WTC11 (cell line): ENCODE measurements at regions not wholly inside any gene's neighbourhood (a gene's known extent, or its start where the extent isn't known, plus 50 kb on each side); places are given as distances from the start of the nearest gene placed in this dataset.

Experiments
- ELF4 ChIP-seq: sonication (generic); formaldehyde crosslinking; IDR thresholded peaks from 2 replicates; pipeline ENCODE4 v1.8.1; 2022; ENCODE audit warnings: low read depth, mild to moderate bottlenecking, moderate library complexity, missing genetic modification reagents
- FOXK1 ChIP-seq: sonication (generic); formaldehyde crosslinking; IDR thresholded peaks from 2 replicates; pipeline ENCODE4 v1.8.0; 2022; ENCODE audit warnings: mild to moderate bottlenecking, moderate library complexity, missing genetic modification reagents
- KAT7 ChIP-seq: sonication (generic); formaldehyde crosslinking; IDR thresholded peaks from 2 replicates; pipeline ENCODE4 v1.8.1; 2023; ENCODE audit warnings: missing genetic modification reagents, mild to moderate bottlenecking, borderline replicate concordance
- NFE2L1 ChIP-seq: sonication (generic); formaldehyde crosslinking; IDR thresholded peaks from 2 replicates; pipeline ENCODE4 v1.8.1; 2023; ENCODE audit warnings: missing genetic modification reagents
- NR2C2 ChIP-seq: sonication (generic); formaldehyde crosslinking; IDR thresholded peaks from 2 replicates; pipeline ENCODE4 v1.8.0; 2022; ENCODE audit warnings: mild to moderate bottlenecking, missing genetic modification reagents
- SP1 ChIP-seq: sonication (generic); formaldehyde crosslinking; conservative IDR thresholded peaks from 2 replicates; pipeline ENCODE4 v1.8.1; 2022; ENCODE audit warnings: missing genetic modification reagents
- TP53 ChIP-seq: sonication (generic); formaldehyde crosslinking; IDR thresholded peaks from 2 replicates; pipeline ENCODE4 v1.8.1; 2023; ENCODE audit warnings: mild to moderate bottlenecking, missing genetic modification reagents
- TF ChIP-seq, protein P1 (sequence below): sonication (generic); formaldehyde crosslinking; IDR thresholded peaks from 2 replicates; pipeline ENCODE4 v1.8.0; 2023; ENCODE audit warnings: missing genetic modification reagents, mild to moderate bottlenecking, borderline replicate concordance
- TF ChIP-seq, protein P2 (sequence below): sonication (generic); formaldehyde crosslinking; IDR thresholded peaks from 2 replicates; pipeline ENCODE4 v1.8.1; 2023; ENCODE audit warnings: mild to moderate bottlenecking, missing genetic modification reagents, moderate library complexity
- TF ChIP-seq, protein P3 (sequence below): sonication (generic); formaldehyde crosslinking; IDR thresholded peaks from 2 replicates; pipeline ENCODE4 v1.8.0; 2022; ENCODE audit warnings: mild to moderate bottlenecking, missing genetic modification reagents
- TF ChIP-seq, protein P4 (sequence below): fragments of 200-600 bp; IDR thresholded peaks from 2 replicates; pipeline ENCODE4 v1.8.0; 2022; ENCODE audit warnings: antibody characterized with exemption
- TF ChIP-seq, protein P5 (sequence below): sonication (generic); formaldehyde crosslinking; conservative IDR thresholded peaks from 2 replicates; pipeline ENCODE4 v1.8.1; 2022; ENCODE audit warnings: mild to moderate bottlenecking, missing genetic modification reagents
- TF ChIP-seq, protein P6 (sequence below): sonication (generic); formaldehyde crosslinking; IDR thresholded peaks from 2 replicates; pipeline ENCODE4 v1.8.0; 2023; ENCODE audit warnings: mild to moderate bottlenecking, missing genetic modification reagents
- TF ChIP-seq, protein P7 (sequence below): sonication (generic); formaldehyde crosslinking; IDR thresholded peaks from 2 replicates; pipeline ENCODE4 v1.8.0; 2022; ENCODE audit warnings: mild to moderate bottlenecking, missing genetic modification reagents

DNA sequence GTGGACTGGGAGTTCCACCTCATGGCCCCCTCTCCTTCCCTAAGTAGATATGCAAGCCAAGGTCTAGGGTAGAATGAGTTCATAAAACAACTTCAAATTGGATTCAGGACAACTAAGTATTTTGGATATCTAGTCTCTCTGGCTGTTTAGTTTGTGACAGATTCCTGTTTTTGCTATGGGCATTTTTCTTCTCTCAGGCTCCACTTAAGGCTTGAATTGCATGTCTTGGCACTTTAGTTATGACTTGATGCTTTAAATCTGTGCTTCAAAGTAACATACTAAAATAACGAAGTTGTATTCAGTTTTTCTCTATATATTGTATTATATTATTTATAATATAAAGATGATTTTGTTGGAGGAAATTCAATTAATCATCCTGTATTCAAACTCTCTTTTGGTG, 873.4 kb upstream of the MBL2 start:
- TF ChIP-seq, protein P1, sequence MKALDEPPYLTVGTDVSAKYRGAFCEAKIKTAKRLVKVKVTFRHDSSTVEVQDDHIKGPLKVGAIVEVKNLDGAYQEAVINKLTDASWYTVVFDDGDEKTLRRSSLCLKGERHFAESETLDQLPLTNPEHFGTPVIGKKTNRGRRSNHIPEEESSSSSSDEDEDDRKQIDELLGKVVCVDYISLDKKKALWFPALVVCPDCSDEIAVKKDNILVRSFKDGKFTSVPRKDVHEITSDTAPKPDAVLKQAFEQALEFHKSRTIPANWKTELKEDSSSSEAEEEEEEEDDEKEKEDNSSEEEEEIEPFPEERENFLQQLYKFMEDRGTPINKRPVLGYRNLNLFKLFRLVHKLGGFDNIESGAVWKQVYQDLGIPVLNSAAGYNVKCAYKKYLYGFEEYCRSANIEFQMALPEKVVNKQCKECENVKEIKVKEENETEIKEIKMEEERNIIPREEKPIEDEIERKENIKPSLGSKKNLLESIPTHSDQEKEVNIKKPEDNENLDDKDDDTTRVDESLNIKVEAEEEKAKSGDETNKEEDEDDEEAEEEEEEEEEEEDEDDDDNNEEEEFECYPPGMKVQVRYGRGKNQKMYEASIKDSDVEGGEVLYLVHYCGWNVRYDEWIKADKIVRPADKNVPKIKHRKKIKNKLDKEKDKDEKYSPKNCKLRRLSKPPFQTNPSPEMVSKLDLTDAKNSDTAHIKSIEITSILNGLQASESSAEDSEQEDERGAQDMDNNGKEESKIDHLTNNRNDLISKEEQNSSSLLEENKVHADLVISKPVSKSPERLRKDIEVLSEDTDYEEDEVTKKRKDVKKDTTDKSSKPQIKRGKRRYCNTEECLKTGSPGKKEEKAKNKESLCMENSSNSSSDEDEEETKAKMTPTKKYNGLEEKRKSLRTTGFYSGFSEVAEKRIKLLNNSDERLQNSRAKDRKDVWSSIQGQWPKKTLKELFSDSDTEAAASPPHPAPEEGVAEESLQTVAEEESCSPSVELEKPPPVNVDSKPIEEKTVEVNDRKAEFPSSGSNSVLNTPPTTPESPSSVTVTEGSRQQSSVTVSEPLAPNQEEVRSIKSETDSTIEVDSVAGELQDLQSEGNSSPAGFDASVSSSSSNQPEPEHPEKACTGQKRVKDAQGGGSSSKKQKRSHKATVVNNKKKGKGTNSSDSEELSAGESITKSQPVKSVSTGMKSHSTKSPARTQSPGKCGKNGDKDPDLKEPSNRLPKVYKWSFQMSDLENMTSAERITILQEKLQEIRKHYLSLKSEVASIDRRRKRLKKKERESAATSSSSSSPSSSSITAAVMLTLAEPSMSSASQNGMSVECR = no peak
- TF ChIP-seq SP1 (CRISPR knock-in tag) (no peak), NR2C2 (no peak), NFE2L1 (no peak), KAT7 (CRISPR knock-in tag) (no peak), ELF4 (no peak), TP53 (CRISPR knock-in tag) (no peak), FOXK1 (CRISPR knock-in tag) (no peak)
- TF ChIP-seq, protein P2, sequence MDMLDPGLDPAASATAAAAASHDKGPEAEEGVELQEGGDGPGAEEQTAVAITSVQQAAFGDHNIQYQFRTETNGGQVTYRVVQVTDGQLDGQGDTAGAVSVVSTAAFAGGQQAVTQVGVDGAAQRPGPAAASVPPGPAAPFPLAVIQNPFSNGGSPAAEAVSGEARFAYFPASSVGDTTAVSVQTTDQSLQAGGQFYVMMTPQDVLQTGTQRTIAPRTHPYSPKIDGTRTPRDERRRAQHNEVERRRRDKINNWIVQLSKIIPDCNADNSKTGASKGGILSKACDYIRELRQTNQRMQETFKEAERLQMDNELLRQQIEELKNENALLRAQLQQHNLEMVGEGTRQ (CRISPR knock-in tag) = no peak
- TF ChIP-seq, protein P3, sequence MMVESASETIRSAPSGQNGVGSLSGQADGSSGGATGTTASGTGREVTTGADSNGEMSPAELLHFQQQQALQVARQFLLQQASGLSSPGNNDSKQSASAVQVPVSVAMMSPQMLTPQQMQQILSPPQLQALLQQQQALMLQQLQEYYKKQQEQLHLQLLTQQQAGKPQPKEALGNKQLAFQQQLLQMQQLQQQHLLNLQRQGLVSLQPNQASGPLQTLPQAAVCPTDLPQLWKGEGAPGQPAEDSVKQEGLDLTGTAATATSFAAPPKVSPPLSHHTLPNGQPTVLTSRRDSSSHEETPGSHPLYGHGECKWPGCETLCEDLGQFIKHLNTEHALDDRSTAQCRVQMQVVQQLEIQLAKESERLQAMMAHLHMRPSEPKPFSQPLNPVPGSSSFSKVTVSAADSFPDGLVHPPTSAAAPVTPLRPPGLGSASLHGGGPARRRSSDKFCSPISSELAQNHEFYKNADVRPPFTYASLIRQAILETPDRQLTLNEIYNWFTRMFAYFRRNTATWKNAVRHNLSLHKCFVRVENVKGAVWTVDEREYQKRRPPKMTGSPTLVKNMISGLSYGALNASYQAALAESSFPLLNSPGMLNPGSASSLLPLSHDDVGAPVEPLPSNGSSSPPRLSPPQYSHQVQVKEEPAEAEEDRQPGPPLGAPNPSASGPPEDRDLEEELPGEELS (CRISPR knock-in tag) = no peak
- TF ChIP-seq, protein P4, sequence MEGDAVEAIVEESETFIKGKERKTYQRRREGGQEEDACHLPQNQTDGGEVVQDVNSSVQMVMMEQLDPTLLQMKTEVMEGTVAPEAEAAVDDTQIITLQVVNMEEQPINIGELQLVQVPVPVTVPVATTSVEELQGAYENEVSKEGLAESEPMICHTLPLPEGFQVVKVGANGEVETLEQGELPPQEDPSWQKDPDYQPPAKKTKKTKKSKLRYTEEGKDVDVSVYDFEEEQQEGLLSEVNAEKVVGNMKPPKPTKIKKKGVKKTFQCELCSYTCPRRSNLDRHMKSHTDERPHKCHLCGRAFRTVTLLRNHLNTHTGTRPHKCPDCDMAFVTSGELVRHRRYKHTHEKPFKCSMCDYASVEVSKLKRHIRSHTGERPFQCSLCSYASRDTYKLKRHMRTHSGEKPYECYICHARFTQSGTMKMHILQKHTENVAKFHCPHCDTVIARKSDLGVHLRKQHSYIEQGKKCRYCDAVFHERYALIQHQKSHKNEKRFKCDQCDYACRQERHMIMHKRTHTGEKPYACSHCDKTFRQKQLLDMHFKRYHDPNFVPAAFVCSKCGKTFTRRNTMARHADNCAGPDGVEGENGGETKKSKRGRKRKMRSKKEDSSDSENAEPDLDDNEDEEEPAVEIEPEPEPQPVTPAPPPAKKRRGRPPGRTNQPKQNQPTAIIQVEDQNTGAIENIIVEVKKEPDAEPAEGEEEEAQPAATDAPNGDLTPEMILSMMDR = no peak
- TF ChIP-seq, protein P5, sequence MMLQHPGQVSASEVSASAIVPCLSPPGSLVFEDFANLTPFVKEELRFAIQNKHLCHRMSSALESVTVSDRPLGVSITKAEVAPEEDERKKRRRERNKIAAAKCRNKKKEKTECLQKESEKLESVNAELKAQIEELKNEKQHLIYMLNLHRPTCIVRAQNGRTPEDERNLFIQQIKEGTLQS = no peak
- TF ChIP-seq, protein P6, sequence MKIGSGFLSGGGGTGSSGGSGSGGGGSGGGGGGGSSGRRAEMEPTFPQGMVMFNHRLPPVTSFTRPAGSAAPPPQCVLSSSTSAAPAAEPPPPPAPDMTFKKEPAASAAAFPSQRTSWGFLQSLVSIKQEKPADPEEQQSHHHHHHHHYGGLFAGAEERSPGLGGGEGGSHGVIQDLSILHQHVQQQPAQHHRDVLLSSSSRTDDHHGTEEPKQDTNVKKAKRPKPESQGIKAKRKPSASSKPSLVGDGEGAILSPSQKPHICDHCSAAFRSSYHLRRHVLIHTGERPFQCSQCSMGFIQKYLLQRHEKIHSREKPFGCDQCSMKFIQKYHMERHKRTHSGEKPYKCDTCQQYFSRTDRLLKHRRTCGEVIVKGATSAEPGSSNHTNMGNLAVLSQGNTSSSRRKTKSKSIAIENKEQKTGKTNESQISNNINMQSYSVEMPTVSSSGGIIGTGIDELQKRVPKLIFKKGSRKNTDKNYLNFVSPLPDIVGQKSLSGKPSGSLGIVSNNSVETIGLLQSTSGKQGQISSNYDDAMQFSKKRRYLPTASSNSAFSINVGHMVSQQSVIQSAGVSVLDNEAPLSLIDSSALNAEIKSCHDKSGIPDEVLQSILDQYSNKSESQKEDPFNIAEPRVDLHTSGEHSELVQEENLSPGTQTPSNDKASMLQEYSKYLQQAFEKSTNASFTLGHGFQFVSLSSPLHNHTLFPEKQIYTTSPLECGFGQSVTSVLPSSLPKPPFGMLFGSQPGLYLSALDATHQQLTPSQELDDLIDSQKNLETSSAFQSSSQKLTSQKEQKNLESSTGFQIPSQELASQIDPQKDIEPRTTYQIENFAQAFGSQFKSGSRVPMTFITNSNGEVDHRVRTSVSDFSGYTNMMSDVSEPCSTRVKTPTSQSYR (CRISPR knock-in tag) = no peak
- TF ChIP-seq, protein P7, sequence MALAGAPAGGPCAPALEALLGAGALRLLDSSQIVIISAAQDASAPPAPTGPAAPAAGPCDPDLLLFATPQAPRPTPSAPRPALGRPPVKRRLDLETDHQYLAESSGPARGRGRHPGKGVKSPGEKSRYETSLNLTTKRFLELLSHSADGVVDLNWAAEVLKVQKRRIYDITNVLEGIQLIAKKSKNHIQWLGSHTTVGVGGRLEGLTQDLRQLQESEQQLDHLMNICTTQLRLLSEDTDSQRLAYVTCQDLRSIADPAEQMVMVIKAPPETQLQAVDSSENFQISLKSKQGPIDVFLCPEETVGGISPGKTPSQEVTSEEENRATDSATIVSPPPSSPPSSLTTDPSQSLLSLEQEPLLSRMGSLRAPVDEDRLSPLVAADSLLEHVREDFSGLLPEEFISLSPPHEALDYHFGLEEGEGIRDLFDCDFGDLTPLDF (CRISPR knock-in tag) = no peak
